ENCODE measurements at regions not wholly inside any gene's neighbourhood (a gene's known extent, or its start where the extent isn't known, plus 50 kb on each side); places are given as distances from the start of the nearest gene placed in this dataset.

DNA sequence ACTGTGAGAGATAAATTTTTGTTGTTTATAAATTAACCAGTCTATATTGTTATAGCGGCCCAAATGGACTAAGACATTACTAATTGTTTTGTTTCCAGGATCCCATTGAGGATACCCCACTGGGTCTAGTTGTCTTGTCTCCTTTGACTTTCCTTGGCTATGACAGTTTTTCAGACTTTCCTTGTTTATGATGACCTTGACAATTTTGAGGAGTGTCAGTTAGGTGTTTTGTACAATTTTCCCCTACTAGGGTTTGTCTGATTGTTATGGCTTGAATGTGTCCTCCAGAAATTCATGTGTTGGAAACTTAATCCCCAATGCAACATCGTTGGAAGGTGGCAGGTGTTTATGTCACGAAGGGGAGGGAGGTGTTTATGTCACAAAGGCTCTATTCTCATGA, 89.6 kb upstream of the PITX2 start:
- no peak for TF ChIP-seq EZH2 (IDR thresholded peaks at IDR 0.05; ENCODE audit: borderline replicate concordance)
- TF ChIP-seq, protein P1, sequence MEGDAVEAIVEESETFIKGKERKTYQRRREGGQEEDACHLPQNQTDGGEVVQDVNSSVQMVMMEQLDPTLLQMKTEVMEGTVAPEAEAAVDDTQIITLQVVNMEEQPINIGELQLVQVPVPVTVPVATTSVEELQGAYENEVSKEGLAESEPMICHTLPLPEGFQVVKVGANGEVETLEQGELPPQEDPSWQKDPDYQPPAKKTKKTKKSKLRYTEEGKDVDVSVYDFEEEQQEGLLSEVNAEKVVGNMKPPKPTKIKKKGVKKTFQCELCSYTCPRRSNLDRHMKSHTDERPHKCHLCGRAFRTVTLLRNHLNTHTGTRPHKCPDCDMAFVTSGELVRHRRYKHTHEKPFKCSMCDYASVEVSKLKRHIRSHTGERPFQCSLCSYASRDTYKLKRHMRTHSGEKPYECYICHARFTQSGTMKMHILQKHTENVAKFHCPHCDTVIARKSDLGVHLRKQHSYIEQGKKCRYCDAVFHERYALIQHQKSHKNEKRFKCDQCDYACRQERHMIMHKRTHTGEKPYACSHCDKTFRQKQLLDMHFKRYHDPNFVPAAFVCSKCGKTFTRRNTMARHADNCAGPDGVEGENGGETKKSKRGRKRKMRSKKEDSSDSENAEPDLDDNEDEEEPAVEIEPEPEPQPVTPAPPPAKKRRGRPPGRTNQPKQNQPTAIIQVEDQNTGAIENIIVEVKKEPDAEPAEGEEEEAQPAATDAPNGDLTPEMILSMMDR (IDR thresholded peaks at IDR 0.05; ENCODE audit: poor library complexity) = no peak
- no peak for TF ChIP-seq EZH2phosphoT487 (IDR thresholded peaks at IDR 0.05; ENCODE audit: low read depth, severe bottlenecking, unreplicated experiment)
